22Rv1 (cell line): ENCODE measurements at regions not wholly inside any gene's neighbourhood (a gene's known extent, or its start where the extent isn't known, plus 50 kb on each side); places are given as distances from the start of the nearest gene placed in this dataset.

ENCODE experiments used
- CTCF ChIP-seq: fragments of 450-650 bp; IDR thresholded peaks from 2 replicates; pipeline ENCODE4 v1.5.1; 2017; ENCODE audit warnings: mild to moderate bottlenecking
- ZFX ChIP-seq: fragments of 450-650 bp; IDR thresholded peaks from 2 replicates; pipeline ENCODE4 v1.6.1; 2017; ENCODE audit warnings: antibody characterized with exemption, borderline replicate concordance

GRCh38 chr5:142420561-142421227, 95.9 kb upstream of the SPRY4 start:
- no peak for TF ChIP-seq CTCF
- no peak for TF ChIP-seq ZFX
